GM18907 (cell line): ENCODE measurements at regions not wholly inside any gene's neighbourhood (a gene's known extent, or its start where the extent isn't known, plus 50 kb on each side); places are given as distances from the start of the nearest gene placed in this dataset.
A peak's percentile ranks its signal among the peaks of the same experiment; 100 is the strongest.

ENCODE experiments used
- ATAC-seq: cut with Tn5 transposase; IDR thresholded peaks from one replicate; pipeline ENCODE4 v1.9.1; 2021; ENCODE audit warnings: mild to moderate bottlenecking, moderate library complexity; ENCODE audit not compliant: unreplicated experiment

- no peak for ATAC-seq
Observed at GRCh38 chr12:63090716-63091115, 60.3 kb downstream of the AVPR1A start.

- no peak for ATAC-seq
Observed at GRCh38 chr12:63086149-63086915, 64.7 kb downstream of the AVPR1A start.

- ATAC-seq = no peak
Observed at GRCh38 chr12:63085120-63085519, 65.9 kb downstream of the AVPR1A start.

- no peak for ATAC-seq
Observed at GRCh38 chr12:63084501-63084900, 66.5 kb downstream of the AVPR1A start.

GRCh38 chr12:63083046-63083445, 68.0 kb downstream of the AVPR1A start:
- ATAC-seq = no peak

GRCh38 chr12:63079791-63080502, 71.1 kb downstream of the AVPR1A start:
- ATAC-seq = no peak

GRCh38 chr12:63078906-63079305, 72.1 kb downstream of the AVPR1A start:
- ATAC-seq = no peak

- ATAC-seq = no peak
Observed at GRCh38 chr12:63075376-63076060, 75.5 kb downstream of the AVPR1A start.

GRCh38 chr12:63070709-63071108, 80.3 kb downstream of the AVPR1A start:
- ATAC-seq = no peak

- no peak for ATAC-seq
Observed at GRCh38 chr12:63069860-63070617, 81.0 kb downstream of the AVPR1A start.

- peak; percentile 48 for ATAC-seq
Observed at GRCh38 chr12:63068857-63069442, 82.1 kb downstream of the AVPR1A start.

- ATAC-seq = no peak
Observed at GRCh38 chr12:63066782-63067181, 84.2 kb downstream of the AVPR1A start.

GRCh38 chr12:63066136-63066535, 84.9 kb downstream of the AVPR1A start:
- ATAC-seq = no peak

GRCh38 chr12:63064080-63064479, 86.9 kb downstream of the AVPR1A start:
- ATAC-seq = no peak

GRCh38 chr12:63056649-63057048, 94.4 kb downstream of the AVPR1A start:
- no peak for ATAC-seq

GRCh38 chr12:63052696-63053095, 98.3 kb downstream of the AVPR1A start:
- ATAC-seq = no peak

- no peak for ATAC-seq
Observed at GRCh38 chr12:63047146-63047545, 103.9 kb downstream of the AVPR1A start.

- no peak for ATAC-seq
Observed at GRCh38 chr12:63045020-63045860, 105.8 kb downstream of the AVPR1A start.

GRCh38 chr12:63042646-63043045, 107.7 kb upstream of the PPM1H start:
- ATAC-seq = no peak

GRCh38 chr12:63041601-63042000, 106.7 kb upstream of the PPM1H start:
- ATAC-seq = no peak
